NCI-H2081 treated with DMSO at 0.1 percent for 48 hours (cell line): ENCODE measurements at regions not wholly inside any gene's neighbourhood (a gene's known extent, or its start where the extent isn't known, plus 50 kb on each side); places are given as distances from the start of the nearest gene placed in this dataset.

Experiments used
- DNase-seq: peaks from one replicate; lab custom pipeline; 2025; lab: John Stamatoyannopoulos, UW

DNA sequence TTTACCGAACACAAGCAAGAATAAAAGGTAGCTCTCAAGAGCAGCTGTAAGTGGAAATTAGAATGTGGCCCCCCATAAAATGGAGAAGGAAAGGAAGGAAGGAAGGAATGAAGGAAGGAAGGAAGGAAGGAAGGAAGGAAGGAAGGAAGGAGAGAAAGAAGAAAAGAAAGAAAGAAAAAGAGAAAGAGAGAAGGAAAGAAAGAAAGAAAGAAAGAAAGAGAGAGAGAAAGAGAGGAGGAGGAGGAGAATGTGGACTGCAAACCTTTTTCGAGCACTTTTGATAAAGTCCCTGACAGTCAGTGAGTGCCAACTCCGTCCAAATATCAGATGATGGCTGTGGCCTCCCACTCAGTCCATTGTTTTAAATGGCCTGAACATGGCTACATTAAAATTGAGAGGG, 53.8 kb upstream of the SNX2 start:
- no peak for DNase-seq

DNA sequence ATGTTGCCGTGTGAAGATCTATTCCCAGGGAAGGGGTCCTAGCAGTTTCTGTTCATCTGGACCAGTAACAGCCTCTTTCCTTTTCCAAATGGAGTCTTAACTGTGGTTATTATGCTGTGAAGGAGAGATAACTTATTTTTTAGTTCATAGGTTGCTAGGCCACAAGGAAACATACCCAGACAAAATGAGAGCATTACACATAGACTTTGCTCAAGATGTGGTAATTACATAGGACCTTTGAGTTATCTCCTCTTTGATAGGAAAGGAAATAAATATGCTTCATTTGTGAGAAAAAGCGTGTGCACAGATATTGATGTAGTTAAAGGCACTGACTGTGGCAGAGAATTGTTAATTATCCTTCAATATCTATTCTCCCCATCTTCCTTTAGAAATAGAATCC, 52.5 kb upstream of the SNX2 start:
- DNase-seq, result no peak

DNA sequence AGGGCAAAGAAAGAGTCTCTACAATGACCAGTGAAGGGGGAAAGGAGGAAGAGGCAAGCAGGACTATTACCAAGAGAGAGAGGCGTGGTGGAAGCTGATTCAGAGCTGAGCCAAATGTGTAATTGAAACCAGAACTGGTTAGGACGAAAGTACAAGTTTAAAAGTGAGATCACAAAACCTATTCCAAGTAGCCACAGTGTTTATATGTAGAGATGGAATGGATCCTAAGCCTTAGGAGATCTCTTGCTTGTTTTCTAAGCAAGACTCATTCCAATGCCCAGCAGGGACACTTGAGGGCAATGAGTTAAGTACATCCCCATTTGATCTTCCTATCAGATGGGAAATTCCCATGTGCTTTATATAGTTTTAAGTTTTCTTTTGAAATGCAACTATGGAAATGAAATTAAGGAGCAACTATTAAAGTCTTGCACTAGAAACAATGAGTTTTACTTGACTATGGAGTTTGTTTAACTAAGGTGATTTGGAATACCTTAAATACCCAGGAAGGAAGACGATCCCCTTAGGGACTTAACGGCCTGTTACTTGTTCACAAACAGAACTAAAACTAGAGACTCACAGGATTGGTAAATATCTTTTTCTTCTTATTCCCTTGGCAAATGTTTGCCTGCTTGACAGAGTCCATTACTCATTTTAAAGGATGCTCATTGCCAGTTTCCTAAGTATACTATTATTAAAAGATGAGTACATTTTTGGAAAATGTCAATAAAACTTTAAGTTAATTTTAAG, 51.1 kb upstream of the SNX2 start:
- no peak for DNase-seq
